GM13977 (cell line): ENCODE measurements at regions not wholly inside any gene's neighbourhood (a gene's known extent, or its start where the extent isn't known, plus 50 kb on each side); places are given as distances from the start of the nearest gene placed in this dataset.
A peak's percentile ranks its signal among the peaks of the same experiment; 100 is the strongest.

Experiments
- DNase-seq: peaks from one replicate; pipeline ENCODE4 v3.0.0; 2012; ENCODE audit warnings: low spot score
- in situ Hi-C: fragments of 300-500 bp; cut with MboI; formaldehyde crosslinking; loops from one replicate; pipeline ENCODE4 v1.12.0; 2022; ENCODE audit warnings: low sequenced_read_pairs, low pct_unique_long_range_greater_than_20kb, mixed read lengths, inconsistent platforms; ENCODE audit not compliant: unreplicated experiment
- TF ChIP-seq, protein P1 (sequence below): IDR thresholded peaks from 2 replicates; pipeline ENCODE4 v1.5.1; 2012; ENCODE audit warnings: mild to moderate bottlenecking, control low read depth; ENCODE audit not compliant: insufficient read depth; ENCODE audit errors: extremely low read depth, missing control alignments

DNA sequence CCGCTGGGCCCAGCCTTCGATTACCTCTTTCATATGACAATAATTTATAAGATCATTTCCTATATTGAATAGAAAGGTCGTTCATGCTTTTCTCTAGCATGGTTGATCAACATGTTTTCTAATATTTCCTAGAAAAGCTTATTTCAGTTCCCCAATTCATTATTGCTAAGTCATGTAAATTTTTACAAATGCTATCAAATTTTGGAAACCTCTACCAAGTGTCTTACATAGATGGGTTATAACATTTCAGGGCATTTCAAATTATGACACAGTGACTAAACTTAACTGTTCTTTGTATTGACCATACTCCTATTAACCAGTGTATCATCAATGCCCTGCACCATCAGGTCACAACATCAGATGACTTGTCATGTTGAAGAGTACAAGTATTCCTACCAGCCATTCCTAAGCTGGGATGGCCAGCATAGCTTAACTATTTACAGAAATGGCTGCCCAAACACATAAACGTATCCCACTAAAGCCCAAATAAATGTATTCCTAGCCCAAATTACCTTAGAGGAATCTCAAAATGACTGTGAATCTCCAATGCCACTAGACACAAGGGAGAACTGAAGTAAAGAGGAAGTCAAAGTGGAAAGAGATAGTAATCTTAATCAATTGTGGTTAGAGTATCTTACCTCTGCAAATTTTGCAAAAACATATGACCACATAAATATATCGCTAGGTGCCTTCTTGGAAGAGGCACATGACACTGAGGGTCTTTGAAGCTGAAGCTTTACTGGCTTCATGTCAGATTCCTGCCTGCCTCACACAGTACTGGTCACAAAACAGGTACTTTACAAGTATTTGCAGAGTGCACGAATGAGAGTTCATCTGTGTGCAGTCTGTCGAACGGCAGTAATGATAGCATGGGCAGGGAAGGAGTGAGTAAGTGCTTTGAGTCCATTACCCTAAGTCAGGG lies 87.3 kb upstream of the TLK1 start:
- TF ChIP-seq, protein P1, sequence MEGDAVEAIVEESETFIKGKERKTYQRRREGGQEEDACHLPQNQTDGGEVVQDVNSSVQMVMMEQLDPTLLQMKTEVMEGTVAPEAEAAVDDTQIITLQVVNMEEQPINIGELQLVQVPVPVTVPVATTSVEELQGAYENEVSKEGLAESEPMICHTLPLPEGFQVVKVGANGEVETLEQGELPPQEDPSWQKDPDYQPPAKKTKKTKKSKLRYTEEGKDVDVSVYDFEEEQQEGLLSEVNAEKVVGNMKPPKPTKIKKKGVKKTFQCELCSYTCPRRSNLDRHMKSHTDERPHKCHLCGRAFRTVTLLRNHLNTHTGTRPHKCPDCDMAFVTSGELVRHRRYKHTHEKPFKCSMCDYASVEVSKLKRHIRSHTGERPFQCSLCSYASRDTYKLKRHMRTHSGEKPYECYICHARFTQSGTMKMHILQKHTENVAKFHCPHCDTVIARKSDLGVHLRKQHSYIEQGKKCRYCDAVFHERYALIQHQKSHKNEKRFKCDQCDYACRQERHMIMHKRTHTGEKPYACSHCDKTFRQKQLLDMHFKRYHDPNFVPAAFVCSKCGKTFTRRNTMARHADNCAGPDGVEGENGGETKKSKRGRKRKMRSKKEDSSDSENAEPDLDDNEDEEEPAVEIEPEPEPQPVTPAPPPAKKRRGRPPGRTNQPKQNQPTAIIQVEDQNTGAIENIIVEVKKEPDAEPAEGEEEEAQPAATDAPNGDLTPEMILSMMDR, result no peak
- in situ Hi-C loops, result no loop called here
- no peak for DNase-seq

DNA sequence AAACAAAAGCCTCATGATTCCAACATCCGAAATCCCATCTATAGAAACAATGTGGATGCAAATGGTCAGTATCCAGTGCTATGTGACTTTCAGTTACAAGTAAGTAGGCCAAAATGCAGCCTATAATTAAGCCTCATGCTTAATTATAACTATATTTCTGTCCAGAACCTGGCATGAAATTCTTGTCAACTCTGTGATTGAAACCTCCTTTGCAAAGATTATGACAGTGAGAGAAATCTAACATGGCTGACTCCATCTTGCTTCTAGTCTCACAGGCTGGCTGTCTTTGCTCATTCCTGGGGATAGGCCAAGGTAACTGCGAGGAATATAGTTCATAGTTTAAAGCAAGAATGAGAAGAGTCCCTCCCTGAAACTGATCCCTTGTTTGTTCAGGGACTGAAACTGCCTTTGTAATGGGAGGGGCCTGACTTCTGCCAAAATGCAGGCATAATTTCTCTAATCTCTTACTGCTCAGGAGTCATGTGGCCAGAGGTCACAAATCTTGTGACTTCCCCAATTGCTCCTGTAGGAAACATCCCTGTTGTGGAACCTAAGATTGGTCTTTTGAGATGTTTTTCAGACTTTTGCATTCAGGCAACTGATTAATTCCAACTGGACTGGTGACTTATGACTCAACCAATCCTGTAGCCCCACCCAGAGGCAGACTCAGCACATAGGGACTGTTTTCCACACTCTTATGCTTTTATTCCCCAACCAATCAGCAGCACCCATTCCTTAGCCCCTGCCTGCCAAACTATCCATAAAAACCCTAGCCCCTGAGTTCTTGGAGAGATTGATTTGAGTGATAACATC lies 84.5 kb upstream of the TLK1 start:
- DNase-seq, result no peak
- in situ Hi-C loops, result no loop called here
- TF ChIP-seq, protein P1, result peak; percentile 14

DNA sequence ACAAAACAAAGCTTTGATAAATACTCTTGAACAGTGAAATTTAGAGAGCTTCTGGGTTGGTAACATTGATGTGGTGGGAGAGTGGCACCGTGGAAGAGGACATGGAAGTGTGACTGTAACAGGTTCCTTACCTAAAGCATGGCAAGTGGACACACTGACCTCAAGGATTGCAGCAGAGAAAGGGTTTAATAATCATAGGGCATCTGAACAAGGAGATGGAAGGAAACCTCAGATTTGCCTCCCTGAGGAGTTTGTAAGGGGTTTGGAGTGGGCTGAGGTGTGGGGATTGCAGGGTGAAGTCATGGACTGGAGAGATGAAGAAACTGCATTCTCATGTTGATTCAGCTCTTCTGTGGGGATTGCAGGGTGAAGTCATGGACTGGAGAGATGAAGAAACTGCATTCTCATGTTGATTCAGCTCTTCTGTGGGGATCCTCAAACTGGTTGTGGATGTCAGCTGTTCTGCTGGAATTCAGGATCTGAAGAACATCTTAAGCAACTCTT lies 83.8 kb upstream of the TLK1 start:
- no peak for DNase-seq
- TF ChIP-seq, protein P1, result no peak
- in situ Hi-C loops, result no loop called here

DNA sequence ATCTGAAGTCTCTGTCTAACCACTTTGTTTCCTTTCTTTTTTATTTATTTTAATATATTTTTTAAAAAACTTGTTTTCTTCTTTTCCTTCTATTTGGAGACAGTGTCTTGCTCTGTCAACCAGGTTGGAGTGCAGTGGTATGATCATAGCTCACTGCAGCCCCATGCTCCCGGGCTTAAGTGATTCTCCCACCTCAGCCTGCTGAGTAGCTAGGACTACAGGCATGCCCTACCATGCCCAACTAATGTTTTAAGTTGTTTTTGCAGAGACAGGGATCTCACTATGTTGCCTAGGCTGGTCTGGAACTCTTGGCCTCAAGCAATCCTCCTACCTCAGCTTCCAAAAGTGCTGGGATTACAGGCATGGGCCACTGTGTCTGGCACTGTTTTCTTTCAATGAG lies 81.1 kb upstream of the TLK1 start:
- TF ChIP-seq, protein P1, result no peak
- in situ Hi-C loops, result no loop called here

DNA sequence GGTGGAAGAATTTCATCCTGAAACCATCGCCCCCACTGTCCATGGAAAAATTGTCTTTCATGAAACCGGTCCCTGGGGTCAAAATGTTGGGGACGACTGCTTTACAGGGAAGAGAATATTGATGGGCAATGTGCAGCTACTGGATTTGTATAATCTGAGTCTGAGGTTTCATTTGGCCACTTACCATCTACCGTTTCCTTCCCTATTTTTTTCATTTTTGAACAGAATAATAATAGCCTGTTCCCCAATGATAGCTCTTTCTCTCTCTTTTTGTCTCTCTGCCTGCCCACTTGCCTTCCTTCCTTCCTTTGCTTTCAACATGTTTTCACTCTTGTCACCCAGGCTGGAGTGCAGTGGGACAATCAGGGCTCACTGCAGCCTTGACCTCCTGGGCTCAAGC lies 78.3 kb upstream of the TLK1 start:
- in situ Hi-C loops, result no loop called here
- DNase-seq, result no peak
- TF ChIP-seq, protein P1, result no peak

More for the DNA sequence above, 81.1 kb upstream of the TLK1 start:
- DNase-seq, result no peak

DNA sequence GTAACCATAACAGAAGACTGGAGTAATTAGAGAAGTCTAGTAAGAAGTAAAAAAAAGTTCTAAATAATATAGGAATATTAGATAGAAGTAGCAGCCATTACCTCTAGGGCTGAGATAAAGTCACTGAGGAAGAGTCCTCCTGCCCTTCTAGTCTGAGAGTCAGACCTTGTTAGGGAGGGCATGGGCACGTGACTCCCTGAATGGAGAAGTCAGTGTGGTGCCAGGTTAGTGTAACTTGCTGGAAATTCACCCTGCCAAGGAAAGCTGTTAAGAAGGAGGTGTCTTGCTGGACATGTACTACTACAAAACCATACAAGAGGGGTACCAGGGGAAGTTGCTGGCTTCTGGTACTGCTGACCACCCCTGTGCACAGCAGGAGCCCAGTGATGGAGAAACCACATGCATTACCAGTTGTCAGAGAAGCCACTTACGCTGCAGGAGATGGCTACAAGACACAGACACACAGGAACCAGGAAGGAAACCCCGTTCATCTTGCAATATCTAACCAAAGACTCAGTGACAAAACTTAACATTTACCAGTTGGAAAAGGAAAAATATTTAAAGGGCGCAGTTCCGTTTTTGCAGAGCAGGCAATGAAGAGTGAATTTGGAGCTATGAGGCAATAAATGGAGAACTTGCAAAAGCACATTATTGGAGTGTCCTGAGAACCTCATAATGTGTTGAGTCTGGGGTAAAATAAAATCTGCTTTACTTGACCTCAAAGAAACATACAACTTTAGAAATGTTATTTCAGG lies 77.2 kb upstream of the TLK1 start:
- TF ChIP-seq, protein P1, result no peak
- in situ Hi-C loops, result no loop called here
- no peak for DNase-seq
